NOMO-1 treated with dmso at 0.1 percent for 144 hours (cell line): ENCODE measurements at regions not wholly inside any gene's neighbourhood (a gene's known extent, or its start where the extent isn't known, plus 50 kb on each side); places are given as distances from the start of the nearest gene placed in this dataset.

ENCODE experiments used
- DNase-seq: peaks from one replicate; lab custom pipeline; 2025; ENCODE audit not compliant: unreplicated experiment; lab: John Stamatoyannopoulos, UW

- no peak for DNase-seq
Measured at GRCh38 chr4:63817196-63817865, 591.9 kb downstream of the TECRL start.

GRCh38 chr4:63814171-63814964, 594.9 kb downstream of the TECRL start:
- no peak for DNase-seq

DNA sequence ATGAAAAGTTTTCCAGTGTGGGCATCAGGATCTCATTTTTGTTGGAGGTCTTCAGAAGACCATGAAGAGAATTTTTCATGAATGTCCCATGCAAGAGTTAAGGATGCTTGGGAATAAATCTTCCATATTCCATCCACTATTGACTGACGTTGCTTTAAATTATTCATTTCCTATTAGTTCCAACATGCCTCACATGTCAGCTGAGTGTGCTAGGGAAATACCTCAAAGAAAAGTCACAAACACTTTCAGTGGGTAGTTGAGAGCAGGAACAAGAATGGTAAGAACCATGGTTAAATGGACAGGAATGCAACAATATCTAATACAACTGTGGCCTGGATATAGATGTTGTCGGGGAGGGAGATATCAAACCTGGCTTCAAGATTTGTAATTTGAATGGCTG, 610.1 kb downstream of the TECRL start:
- no peak for DNase-seq

GRCh38 chr4:63795301-63795700, 613.9 kb downstream of the TECRL start:
- no peak for DNase-seq

DNA sequence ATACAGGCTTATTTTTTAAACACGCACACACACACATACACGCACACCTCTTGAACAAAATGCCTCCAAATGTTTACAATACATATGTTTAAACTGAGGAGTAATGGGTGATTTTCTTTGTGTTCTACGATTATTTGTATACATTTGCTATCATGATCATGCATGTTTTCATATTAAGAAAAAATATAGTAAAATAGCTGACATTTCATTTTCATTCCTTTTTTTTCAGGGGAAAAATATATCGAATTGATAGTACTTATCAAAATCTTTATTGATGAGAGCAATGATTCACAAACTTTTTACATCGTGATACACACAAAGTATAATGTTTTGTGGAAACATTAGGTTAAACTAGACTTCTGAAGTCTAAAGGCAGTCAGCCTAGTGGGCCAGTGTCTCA, 618.9 kb downstream of the TECRL start:
- no peak for DNase-seq

DNA sequence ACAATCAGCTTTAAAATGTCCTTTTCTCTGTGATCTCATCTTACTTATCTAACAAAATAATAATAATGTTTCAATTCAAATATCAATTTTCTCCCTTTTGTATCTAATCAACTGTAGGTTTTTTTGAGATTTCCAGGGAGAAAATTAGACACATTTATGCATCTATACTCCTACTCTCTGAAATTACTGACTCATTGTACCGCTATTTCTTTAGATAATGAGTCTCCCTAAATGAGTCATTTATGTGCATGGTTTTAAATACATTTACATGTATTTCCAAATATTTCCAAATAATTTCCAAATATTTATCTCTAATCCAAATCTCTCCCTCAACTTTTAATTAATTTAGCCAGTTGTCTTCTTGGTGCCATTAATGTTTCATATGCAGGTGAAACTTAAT, 621.0 kb downstream of the TECRL start:
- no peak for DNase-seq

GRCh38 chr4:63787326-63787725, 621.9 kb downstream of the TECRL start:
- DNase-seq = no peak

GRCh38 chr4:63786171-63786570, 623.1 kb downstream of the TECRL start:
- DNase-seq = no peak

GRCh38 chr4:63784822-63785221, 624.4 kb downstream of the TECRL start:
- DNase-seq = no peak

DNA sequence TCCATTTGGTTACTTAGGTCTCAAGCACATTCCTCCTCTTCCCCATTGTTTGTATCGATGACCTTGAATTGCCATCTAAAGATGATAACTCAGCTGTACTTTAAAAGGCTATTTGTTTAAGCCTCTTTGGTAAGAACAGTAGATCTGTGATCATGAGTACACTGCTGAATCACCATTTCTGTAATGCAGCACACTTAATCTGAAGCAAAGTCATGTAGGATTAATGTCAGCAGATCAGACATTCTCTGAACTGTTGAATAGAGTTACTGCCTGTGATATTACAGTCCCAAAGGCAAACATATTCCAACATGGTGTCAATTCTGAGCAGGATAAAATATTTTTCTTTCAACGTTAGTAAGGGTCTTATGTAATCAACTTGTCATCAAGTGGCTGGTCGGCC, 631.6 kb downstream of the TECRL start:
- no peak for DNase-seq

DNA sequence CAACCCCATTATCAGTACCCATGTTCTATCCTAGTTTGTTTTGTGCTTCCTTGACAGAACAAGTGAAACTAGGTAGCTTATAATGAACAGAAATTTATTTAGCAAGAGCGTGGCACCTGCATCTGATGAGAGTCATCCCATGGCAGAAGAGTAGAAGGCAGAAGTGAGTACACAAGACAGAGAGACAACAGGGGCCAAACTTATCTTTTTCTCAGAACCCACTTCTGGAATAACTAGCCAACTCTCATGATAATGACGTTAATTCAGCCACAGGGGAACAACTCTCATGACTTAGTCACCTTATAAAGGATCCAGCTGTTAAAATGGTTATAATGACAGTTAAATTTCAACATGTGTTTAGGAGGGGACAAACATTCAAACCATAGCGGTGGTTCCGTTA, 644.9 kb downstream of the TECRL start:
- DNase-seq = no peak

DNA sequence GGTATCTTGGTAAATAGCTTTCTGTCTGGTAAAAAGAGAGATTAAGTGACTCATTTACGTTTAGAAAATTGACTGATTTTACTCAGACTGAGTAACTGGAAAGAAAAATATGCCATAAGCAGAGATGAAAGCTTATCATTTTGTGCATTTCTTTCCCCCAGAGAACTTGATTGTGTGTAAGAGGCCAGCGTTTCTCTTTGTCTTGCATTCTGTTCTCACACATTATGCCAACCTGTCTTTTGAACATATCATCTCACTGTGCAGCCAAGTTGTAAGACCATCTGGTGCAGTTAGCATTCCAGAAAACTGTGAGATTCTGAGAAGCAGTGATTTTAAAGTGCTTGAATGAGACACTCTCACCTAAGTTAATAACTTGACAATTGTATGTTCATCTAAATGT, 651.3 kb downstream of the TECRL start:
- DNase-seq = no peak

GRCh38 chr4:63742882-63743281, 666.4 kb downstream of the TECRL start:
- DNase-seq = no peak

- DNase-seq = no peak
Measured at GRCh38 chr4:63729519-63729918, 679.7 kb downstream of the TECRL start.

DNA sequence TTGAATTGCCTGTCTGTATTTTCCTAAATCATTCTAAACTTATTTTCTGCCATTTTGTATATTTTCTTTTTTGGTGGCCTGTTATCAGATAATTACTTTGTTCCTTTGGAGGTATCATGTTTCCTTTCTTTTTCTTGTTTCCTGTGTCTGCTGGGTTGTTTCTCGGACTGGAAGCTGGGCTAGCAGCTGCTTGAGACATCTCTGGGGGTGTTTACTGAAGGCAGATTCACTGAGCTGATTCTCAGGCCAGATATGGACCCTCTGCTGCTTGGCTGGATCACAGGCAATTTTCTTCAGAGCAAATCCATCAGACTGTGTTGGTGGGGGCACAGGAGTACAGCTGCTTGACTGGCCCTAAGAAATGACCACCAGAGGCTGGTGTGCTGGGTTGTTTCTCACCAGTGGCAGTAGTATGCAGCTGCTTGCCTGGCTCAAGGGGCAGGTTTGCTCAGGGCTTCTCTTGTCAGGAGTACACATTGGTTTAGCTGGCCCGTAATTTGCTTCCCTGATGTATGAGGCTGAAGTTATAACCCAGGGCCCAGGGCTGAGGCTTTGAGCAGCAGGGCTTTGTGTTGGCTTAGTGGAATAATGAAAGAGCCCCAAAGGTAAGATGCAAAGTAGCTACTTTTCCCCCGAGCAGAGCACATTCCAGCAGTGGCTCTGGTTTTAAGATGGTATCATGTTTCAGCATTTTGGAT, 680.6 kb downstream of the TECRL start:
- no peak for DNase-seq

DNA sequence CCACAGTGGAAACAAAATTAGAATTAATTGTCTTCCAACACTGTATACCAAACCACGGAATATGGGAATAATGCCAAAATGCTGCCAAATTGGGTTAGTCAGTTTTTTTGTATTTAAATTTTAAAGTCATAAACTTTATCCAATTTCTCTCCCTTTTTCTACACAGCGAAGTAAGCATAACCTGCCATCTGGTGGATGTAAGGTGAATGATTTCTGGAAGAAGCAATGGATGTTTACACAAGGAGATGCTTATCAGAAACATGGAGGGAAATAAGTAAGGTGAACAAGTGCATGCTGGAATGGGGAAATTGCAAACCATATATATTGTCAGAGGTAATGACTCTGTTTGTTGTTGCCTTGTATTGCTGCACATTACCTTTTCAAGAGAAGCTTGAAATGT, 691.9 kb downstream of the TECRL start:
- DNase-seq = no peak

- no peak for DNase-seq
Measured at GRCh38 chr4:63708661-63709060, 700.6 kb downstream of the TECRL start.

GRCh38 chr4:63700569-63700968, 708.7 kb downstream of the TECRL start:
- DNase-seq = no peak

GRCh38 chr4:63693321-63693720, 715.9 kb downstream of the TECRL start:
- no peak for DNase-seq

- no peak for DNase-seq
Measured at GRCh38 chr4:63678358-63678931, 730.8 kb downstream of the TECRL start.

DNA sequence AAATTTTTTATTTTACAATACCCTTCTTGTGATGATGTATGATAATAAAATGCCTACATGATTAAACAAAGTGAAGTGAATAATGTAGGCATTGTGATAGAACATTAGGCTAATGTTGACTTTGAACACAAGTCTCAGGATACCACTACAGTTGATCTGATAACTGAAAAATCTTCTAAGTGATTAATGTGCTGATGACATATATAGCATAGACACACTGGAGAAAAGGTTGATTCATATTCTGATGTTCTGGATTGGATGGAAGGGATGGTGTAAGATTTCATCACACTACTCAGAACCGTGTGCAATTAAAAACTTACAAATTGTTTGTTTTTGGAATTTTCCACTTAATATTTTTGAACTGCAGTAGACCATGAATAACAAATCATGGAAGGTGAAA, 738.5 kb downstream of the TECRL start:
- no peak for DNase-seq

GRCh38 chr4:63663870-63664269, 745.4 kb downstream of the TECRL start:
- no peak for DNase-seq
